GM18870 (cell line): ENCODE measurements at regions not wholly inside any gene's neighbourhood (a gene's known extent, or its start where the extent isn't known, plus 50 kb on each side); places are given as distances from the start of the nearest gene placed in this dataset.

Source experiments
- ATAC-seq: cut with Tn5 transposase; IDR thresholded peaks from one replicate; pipeline ENCODE4 v1.9.1; 2021; ENCODE audit warnings: moderate library complexity; ENCODE audit not compliant: unreplicated experiment

GRCh38 chr2:217722883-217723472 is 279.8 kb downstream of the TNS1 start:
- ATAC-seq, result no peak

- no peak for ATAC-seq
Measured at GRCh38 chr2:217717646-217718045, 285.1 kb downstream of the TNS1 start.

DNA sequence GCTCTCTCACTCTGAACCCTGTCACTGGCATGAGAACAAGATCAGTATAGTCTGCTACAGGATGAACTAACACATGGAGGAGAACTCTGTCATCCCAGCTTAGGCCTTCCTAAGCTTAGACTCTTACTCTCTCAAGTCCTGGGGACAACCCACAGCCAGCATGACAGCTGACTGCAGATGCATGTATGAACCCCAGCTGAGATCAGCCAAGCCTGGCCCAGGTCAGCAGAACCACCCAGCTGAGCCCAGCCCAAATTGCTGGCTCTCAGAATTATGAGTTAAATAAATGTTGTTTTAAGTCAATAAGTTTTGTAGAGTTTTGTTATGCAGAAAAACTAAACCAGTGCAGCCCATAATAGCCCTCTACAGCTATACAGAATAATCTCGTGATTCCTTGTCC is 287.3 kb downstream of the TNS1 start:
- ATAC-seq, result no peak

GRCh38 chr2:217714287-217714751 is 288.5 kb downstream of the TNS1 start:
- no peak for ATAC-seq

- ATAC-seq, result no peak
Measured at GRCh38 chr2:217713395-217714286, 289.2 kb downstream of the TNS1 start.

- ATAC-seq, result no peak
Measured at GRCh38 chr2:217712431-217712830, 290.4 kb downstream of the TNS1 start.

- no peak for ATAC-seq
Measured at GRCh38 chr2:217711188-217711587, 291.6 kb downstream of the TNS1 start.

DNA sequence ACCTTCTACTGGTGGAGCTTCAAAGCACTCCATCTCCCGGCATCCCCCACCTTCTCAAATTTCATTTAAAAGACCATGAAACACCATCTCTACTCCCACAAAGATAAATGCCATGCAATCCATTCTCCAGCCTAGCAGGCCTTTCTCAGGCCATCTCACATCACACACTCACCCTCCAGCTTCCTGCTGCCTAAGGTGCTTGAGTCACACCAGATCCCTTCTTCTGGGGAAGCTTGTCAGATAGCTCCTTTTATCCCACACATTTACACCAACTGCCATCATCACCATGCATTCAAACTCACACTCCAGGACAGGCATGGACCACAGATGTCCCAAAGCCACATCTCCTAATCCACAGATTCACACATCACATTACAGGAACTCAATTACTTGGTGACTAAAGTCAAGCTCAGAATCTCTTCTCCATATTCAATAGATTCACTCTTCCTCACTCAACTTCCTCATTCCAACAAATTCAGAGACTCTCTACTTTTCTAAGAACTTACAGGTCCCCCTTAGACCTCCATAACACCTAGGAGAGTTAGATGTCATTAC is 292.5 kb downstream of the TNS1 start:
- ATAC-seq, result no peak

DNA sequence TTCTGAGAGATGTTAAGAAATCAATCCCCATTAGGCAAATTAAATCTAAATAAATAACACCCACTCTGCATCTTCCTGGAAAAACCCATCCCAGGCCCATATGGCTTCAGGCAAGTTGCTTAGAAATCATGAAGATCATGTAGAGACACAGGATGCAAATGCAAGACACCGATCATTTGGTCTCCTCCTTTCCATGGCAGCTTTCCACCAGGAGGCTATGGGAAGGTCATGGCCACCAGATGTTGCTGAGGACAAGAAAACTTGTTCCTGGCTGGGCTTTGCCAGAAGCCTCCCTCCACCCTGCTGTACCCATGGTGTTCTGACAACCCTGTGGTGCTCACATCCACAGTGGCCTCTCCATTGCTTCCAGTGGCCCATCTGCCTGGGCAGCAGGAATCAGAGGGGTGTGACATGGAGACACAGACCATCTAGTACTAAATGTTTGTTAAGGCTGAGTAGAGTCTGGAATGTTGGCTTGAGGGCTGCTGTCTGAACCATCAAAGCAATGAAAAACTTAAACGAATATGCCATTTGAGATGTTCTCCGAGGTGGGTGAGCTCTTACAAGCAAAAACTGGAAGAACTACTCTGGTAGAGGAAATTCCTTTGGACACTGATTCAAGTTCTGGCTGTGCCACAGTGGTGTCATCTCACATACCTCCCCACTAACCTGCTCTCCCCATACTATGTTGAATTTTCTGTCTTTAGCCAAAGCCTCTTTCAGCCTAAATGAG is 293.2 kb downstream of the TNS1 start:
- no peak for ATAC-seq

- no peak for ATAC-seq
Measured at GRCh38 chr2:217707131-217707611, 295.6 kb downstream of the TNS1 start.

GRCh38 chr2:217706513-217706912 is 296.3 kb downstream of the TNS1 start:
- ATAC-seq, result no peak

GRCh38 chr2:217706095-217706494 is 296.7 kb downstream of the TNS1 start:
- ATAC-seq, result no peak

DNA sequence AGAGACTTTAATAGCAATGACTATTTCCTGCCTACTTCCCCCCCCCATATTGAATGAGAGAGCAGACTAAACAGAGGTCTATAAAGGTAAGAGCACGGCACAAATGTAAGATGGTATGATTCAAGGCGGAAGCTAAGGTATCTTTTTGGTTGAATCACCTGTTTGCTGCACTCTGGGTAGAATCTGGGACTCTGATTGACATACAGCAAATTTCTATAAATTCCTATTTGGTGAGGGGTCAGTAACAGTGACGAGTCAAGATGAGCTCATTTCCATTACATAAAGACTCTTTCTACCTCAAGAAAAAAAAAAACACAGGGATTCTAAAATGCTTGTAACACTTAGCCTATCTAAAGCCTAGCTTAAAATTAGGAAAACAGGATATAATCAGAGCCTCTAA is 297.3 kb downstream of the TNS1 start:
- no peak for ATAC-seq

GRCh38 chr2:217703999-217704398 is 298.8 kb downstream of the TNS1 start:
- ATAC-seq, result no peak

DNA sequence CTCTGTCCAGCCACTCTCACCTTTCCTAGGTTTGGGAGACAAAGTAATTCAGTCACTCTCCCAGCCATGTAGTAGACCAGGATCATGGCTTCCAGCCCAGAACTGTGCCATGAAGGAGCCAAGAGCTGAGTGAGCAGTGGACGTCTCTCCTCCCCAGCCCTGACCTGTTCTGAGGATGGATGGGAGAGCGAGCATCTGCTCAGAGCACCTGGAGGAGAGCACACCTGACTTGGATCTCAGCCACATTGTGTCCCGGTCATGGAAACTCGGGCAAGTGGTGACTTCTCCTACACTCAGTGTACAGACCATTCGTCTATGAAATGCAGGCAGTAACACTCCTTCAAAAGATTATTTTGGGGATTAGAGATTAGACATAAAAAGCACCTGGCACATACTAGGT is 299.7 kb downstream of the TNS1 start:
- ATAC-seq, result no peak

- no peak for ATAC-seq
Measured at GRCh38 chr2:217701622-217702021, 301.2 kb downstream of the TNS1 start.

DNA sequence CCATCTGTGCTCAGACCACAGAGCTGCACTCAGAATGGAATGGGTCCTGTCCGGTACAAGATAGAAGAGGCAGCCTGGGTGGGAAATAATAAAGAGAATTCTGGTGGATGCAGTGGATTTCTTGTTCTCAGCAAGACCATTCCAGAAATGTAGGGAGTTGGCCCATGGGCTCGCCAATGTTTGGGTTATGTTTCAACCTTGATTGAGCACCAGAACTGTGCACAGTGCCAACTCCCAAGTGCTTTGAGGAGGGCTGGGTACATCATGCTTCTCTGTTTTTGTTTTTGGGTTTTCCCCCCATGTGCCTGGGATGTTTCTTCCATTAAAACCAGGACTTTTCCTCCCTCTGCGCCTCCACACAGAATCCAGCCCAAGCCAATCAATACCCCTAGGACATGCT is 304.1 kb downstream of the TNS1 start:
- no peak for ATAC-seq

GRCh38 chr2:217695033-217695520 is 307.7 kb downstream of the TNS1 start:
- ATAC-seq, result no peak

DNA sequence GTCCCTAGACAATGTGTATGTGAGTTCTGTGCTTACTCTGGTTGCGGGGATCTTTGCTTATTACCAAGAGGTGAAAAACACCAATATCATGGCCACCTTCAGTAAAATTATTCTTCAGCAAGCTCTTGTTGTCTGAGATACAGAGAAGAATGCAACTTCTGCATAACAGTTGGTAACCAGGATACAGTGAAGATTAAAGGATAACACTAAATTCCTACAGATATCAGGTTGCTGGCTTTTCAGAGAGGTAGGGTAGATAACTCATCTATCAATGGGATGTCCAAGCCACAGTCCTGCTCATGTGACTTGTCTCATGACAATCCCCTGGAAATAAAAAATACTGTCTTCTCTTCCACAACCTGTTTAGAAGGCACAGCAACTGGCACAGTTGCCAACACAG is 308.5 kb downstream of the TNS1 start:
- ATAC-seq, result no peak

DNA sequence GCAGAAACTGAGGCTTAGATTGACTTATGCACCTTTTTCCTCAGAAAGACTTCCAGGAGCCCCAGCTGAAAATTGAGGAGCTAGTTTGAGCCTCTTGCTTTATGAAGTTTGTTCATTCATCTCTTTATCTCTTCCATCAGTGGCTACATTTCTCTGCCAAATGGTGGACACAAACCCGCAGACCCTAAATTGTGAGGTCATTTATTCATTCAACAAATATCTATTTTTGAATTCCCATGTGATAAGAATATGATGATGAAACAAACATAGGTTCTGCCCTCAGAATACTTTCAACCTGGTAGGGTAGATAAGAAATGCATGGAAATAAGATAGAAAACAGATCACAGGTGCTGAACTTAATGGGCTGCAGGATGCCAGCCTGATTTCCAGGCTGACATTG is 309.4 kb downstream of the TNS1 start:
- ATAC-seq, result no peak
